Spleen (tissue), 11 donors: ENCODE measurements at regions not wholly inside any gene's neighbourhood (a gene's known extent, or its start where the extent isn't known, plus 50 kb on each side); places are given as distances from the start of the nearest gene placed in this dataset.

Source experiments
- DNase-seq: peaks from one replicate; pipeline ENCODE4 v3.0.0-alpha.2; 2020
- H3K27ac ChIP-seq, 8 donors: fragments of 200-600 bp; sonication (generic) in 7 of 8; 1 replicate in 4 of 8; 2 replicates in 4 of 8; pipeline versions ENCODE4 v1.5.0 to v1.8.0; 2016 to 2021; ENCODE audit warnings: inconsistent platforms in 4 of 8, mild to moderate bottlenecking in 4 of 8, moderate library complexity in 1 of 8
- H3K27me3 ChIP-seq, 7 donors: fragments of 200-600 bp; sonication (generic) in 6 of 7; replicated peaks in 1 of 7; 1 replicate in 4 of 7; 2 replicates in 3 of 7; pipeline versions ENCODE4 v1.5.0 to v1.8.0; 2016 to 2021; ENCODE audit warnings: inconsistent platforms in 3 of 7, mild to moderate bottlenecking in 1 of 7
- H3K36me3 ChIP-seq, 6 donors: fragments of 200-600 bp; sonication (generic) in 5 of 6; 1 replicate in 4 of 6; 2 replicates in 2 of 6; pipeline versions ENCODE4 v1.5.0 to v1.8.0; 2016 to 2021; ENCODE audit warnings: inconsistent platforms in 2 of 6
- H3K4me1 ChIP-seq, 6 donors: fragments of 200-600 bp; sonication (generic) in 5 of 6; 1 replicate in 3 of 6; 2 replicates in 3 of 6; pipeline versions ENCODE4 v1.5.0 to v1.8.0; 2016 to 2021; ENCODE audit warnings: inconsistent platforms in 3 of 6
- H3K4me3 ChIP-seq, 8 donors: fragments of 200-600 bp; sonication (generic) in 7 of 8; 1 replicate in 4 of 8; 2 replicates in 4 of 8; pipeline versions ENCODE4 v1.5.0 to v1.8.0; 2016 to 2021; ENCODE audit warnings: inconsistent platforms in 4 of 8, mild to moderate bottlenecking in 4 of 8, moderate library complexity in 2 of 8
- H3K9me3 ChIP-seq, 8 donors: fragments of 200-600 bp; sonication (generic) in 7 of 8; 1 replicate in 4 of 8; 2 replicates in 4 of 8; pipeline versions ENCODE4 v1.5.0 to v1.8.0; 2016 to 2021; ENCODE audit warnings: inconsistent platforms in 4 of 8
- POLR2A ChIP-seq, 3 donors: fragments of 450-650 bp; IDR thresholded peaks; one replicate each; pipeline ENCODE4 v1.5.1; 2017; ENCODE audit warnings: antibody characterized with exemption in 3 of 3, mild to moderate bottlenecking in 1 of 3
- POLR2AphosphoS5 ChIP-seq, 3 donors: sonication (generic); formaldehyde crosslinking; IDR thresholded peaks; one replicate each; pipeline ENCODE4 v1.5.1; 2017; ENCODE audit warnings: antibody characterized with exemption in 3 of 3
- WGBS, 5 donors: extraction: QIAGEN DNeasy Blood & Tissue Kit in 3 of 5; methylation state at CpG; one replicate each; pipeline versions ENCODE4 v1.1.5 to v1.1.7; 2013 to 2018; 5-methylcytosine and 5-hydroxymethylcytosine counted together
- intact Hi-C: fragments of 100-400 bp; cut with DNase I; formaldehyde crosslinking; loops from one replicate; pipeline ENCODE4 v1.15.0; 2023; ENCODE audit warnings: low total_unique reads
- TF ChIP-seq, protein P1 (sequence below), 11 experiments: fragments of 200-600 bp in 7 of 11; fragments of 450-650 bp in 4 of 11; sonication (generic) in 4 of 11; IDR thresholded peaks in 8 of 11; conservative IDR thresholded peaks in 3 of 11; 1 replicate in 7 of 11; 2 replicates in 4 of 11; pipeline versions ENCODE4 v1.4.0 to v1.8.0; 2016 to 2021; ENCODE audit warnings: antibody characterized with exemption in 11 of 11, inconsistent platforms in 4 of 11, mild to moderate bottlenecking in 1 of 11
- donor health status: healthy with polysubstance abuse.
- donor health status: DM: no; HTN: no; CAD: no; lungs with moderate emphysema.
- donor health status: DM: no; HTN: no; CAD: no.
- donor health status: Bipolar disorder and iron deficiency.
- donor health status: healthy.
- donor health status: DM: no; HTN: no; CAD: no.
- donor health status: DM: yes; HTN: yes; CAD: no.

DNA sequence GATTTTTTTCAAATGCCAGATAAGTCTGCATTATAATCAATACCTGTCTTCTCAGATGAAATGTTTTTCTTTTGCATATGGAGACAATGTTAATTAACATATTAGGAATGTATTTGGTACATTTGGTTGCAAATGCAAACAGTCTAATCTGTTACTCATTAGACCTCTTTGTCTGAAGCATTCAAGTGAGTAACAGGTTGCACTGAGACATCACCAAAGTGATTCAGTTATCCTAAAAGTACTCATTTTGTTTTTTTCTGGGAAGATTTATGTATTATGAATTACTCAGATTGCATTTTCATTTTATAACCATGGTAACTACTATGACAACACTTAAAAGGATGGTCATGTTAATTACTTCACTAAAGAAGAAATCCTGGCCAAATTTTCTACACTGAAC, 513.6 kb downstream of the HTR7 start:
- intact Hi-C loops, result no loop called here
- no peak for DNase-seq
- no peaks in the 10 kb centered on the region for H3K36me3 ChIP-seq
- H3K27me3 ChIP-seq, result peaks cover 0 to 14% (median 0%) of the 10 kb centered on the region in 7 donors
- H3K9me3 ChIP-seq, result no peaks in the 10 kb centered on the region
- H3K4me1 ChIP-seq, result no peaks in the 10 kb centered on the region
- no peak overlapping the region for H3K4me3 ChIP-seq
- TF ChIP-seq POLR2A (IDR thresholded peaks at IDR 0.05), result no peak
- TF ChIP-seq POLR2AphosphoS5 (IDR thresholded peaks at IDR 0.05), result no peak
- TF ChIP-seq, protein P1, sequence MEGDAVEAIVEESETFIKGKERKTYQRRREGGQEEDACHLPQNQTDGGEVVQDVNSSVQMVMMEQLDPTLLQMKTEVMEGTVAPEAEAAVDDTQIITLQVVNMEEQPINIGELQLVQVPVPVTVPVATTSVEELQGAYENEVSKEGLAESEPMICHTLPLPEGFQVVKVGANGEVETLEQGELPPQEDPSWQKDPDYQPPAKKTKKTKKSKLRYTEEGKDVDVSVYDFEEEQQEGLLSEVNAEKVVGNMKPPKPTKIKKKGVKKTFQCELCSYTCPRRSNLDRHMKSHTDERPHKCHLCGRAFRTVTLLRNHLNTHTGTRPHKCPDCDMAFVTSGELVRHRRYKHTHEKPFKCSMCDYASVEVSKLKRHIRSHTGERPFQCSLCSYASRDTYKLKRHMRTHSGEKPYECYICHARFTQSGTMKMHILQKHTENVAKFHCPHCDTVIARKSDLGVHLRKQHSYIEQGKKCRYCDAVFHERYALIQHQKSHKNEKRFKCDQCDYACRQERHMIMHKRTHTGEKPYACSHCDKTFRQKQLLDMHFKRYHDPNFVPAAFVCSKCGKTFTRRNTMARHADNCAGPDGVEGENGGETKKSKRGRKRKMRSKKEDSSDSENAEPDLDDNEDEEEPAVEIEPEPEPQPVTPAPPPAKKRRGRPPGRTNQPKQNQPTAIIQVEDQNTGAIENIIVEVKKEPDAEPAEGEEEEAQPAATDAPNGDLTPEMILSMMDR (IDR thresholded peaks at IDR 0.05 in 8 of 11, conservative IDR thresholded peaks at IDR 0.05 in 3 of 11), result no peak
- H3K27ac ChIP-seq, result no peak overlapping the region

- Histone ChIP-seq H3K4me1 (no peaks in the 10 kb centered on the region), H3K36me3 (no peaks in the 10 kb centered on the region), H3K4me3 (no peak overlapping the region), H3K9me3 (no peaks in the 10 kb centered on the region), H3K27me3 (peaks cover 0 to 14% (median 0%) of the 10 kb centered on the region in 7 donors), H3K27ac (no peak overlapping the region)
- no peak for DNase-seq
- intact Hi-C loops, result no loop called here
- 74 to 84% (median 75%) methylated on average over 2 of the region's 2 CpGs for WGBS, 5 donors
- TF ChIP-seq POLR2AphosphoS5 (IDR thresholded peaks at IDR 0.05), result no peak
- TF ChIP-seq, protein P1 (IDR thresholded peaks at IDR 0.05 in 8 of 11, conservative IDR thresholded peaks at IDR 0.05 in 3 of 11), result no peak
- no peak for TF ChIP-seq POLR2A (IDR thresholded peaks at IDR 0.05)
Measured at GRCh38 chr10:90347239-90347638, 510.6 kb downstream of the HTR7 start.

DNA sequence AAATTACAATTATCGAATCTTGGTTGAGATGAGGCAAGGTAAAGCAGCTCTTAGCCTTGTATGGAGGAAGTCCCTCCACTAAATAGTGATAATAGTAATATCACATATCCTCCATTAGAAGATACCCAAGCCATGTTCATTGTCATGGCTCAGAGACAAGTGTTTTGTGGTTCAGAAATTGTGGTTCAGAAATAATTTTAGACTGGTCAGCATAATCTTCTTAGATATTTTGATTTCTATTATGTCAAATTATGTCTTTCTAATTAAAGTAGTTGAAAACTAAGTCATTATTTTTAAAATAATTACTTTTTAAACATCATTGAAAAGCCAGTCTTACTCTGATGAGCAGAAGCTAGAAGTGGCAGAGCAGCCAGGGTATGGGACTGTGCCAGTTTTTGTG, 507.7 kb downstream of the HTR7 start:
- no peak for DNase-seq
- Histone ChIP-seq H3K4me3 (no peak overlapping the region), H3K4me1 (no peaks in the 10 kb centered on the region), H3K36me3 (no peaks in the 10 kb centered on the region), H3K27me3 (peaks cover 0 to 9% (median 0%) of the 10 kb centered on the region in 7 donors), H3K9me3 (no peaks in the 10 kb centered on the region), H3K27ac (no peak overlapping the region)
- intact Hi-C loops, result no loop called here
- TF ChIP-seq POLR2AphosphoS5 (IDR thresholded peaks at IDR 0.05) (no peak), POLR2A (IDR thresholded peaks at IDR 0.05) (no peak)
- TF ChIP-seq, protein P1 (IDR thresholded peaks at IDR 0.05 in 8 of 11, conservative IDR thresholded peaks at IDR 0.05 in 3 of 11), result no peak
- WGBS, 5 donors, result 93 to 98% (median 95%) methylated on average over 1 of the region's 1 CpG

- no peak for TF ChIP-seq POLR2A (IDR thresholded peaks at IDR 0.05)
- no peak for TF ChIP-seq POLR2AphosphoS5 (IDR thresholded peaks at IDR 0.05)
- TF ChIP-seq, protein P1 (IDR thresholded peaks at IDR 0.05 in 8 of 11, conservative IDR thresholded peaks at IDR 0.05 in 3 of 11), result no peak
- H3K27me3 ChIP-seq, result peaks cover 0 to 9% (median 0%) of the 10 kb centered on the region in 7 donors
- no peaks in the 10 kb centered on the region for H3K36me3 ChIP-seq
- no peaks in the 10 kb centered on the region for H3K9me3 ChIP-seq
- intact Hi-C loops, result no loop called here
- 72 to 84% (median 78%) methylated on average over 7 of the region's 7 CpGs for WGBS, 5 donors
- H3K27ac ChIP-seq, result no peak overlapping the region
- no peak for DNase-seq
- H3K4me1 ChIP-seq, result no peaks in the 10 kb centered on the region
- H3K4me3 ChIP-seq, result no peak overlapping the region
Measured at GRCh38 chr10:90352288-90352687, 505.6 kb downstream of the HTR7 start.
